ENCODE measurements at regions not wholly inside any gene's neighbourhood (a gene's known extent, or its start where the extent isn't known, plus 50 kb on each side); places are given as distances from the start of the nearest gene placed in this dataset.

- TF ChIP-seq POLR2A (IDR thresholded peaks at IDR 0.05) (no peak), CTCF (IDR thresholded peaks at IDR 0.05) (no peak), EP300 (IDR thresholded peaks at IDR 0.05) (no peak)
Observed at GRCh38 chr11:126114486-126115126, 51.9 kb upstream of the CDON start.
